GM23338 (cell line): ENCODE measurements at regions not wholly inside any gene's neighbourhood (a gene's known extent, or its start where the extent isn't known, plus 50 kb on each side); places are given as distances from the start of the nearest gene placed in this dataset.

Experiments used
- ATAC-seq: fragments of 200-7000 bp; cut with Tn5 transposase; 3 replicates; pipeline ENCODE4 v1.9.1; 2020
- DNase-seq: peaks from one replicate; pipeline ENCODE4 v3.0.0-alpha.2; 2015; ENCODE audit warnings: low spot score
- H2AFZ ChIP-seq: fragments of 200-600 bp; sonication (generic); 2 replicates; pipeline ENCODE4 v1.8.0; 2016; ENCODE audit warnings: antibody characterized with exemption, mild to moderate bottlenecking, moderate library complexity
- H3F3A ChIP-seq: fragments of 200-600 bp; sonication (generic); replicated peaks from 2 replicates; pipeline ENCODE4 v1.8.0; 2017; ENCODE audit warnings: antibody characterized with exemption, mixed run types, low read depth
- H3K27ac ChIP-seq: fragments of 200-600 bp; sonication (generic); 2 replicates; pipeline ENCODE4 v1.6.1; 2016; ENCODE audit warnings: low read depth
- H3K27me3 ChIP-seq: fragments of 200-600 bp; sonication (generic); 2 replicates; pipeline ENCODE4 v1.8.0; 2016; ENCODE audit warnings: mild to moderate bottlenecking, mixed run types, moderate library complexity; ENCODE audit not compliant: insufficient read depth
- H3K36me3 ChIP-seq: fragments of 200-600 bp; sonication (generic); 2 replicates; pipeline ENCODE4 v1.8.0; 2016; ENCODE audit warnings: mild to moderate bottlenecking; ENCODE audit not compliant: insufficient read depth
- H3K4me1 ChIP-seq: fragments of 200-600 bp; sonication (generic); 2 replicates; pipeline ENCODE4 v1.8.0; 2016; ENCODE audit warnings: mild to moderate bottlenecking, moderate library complexity; ENCODE audit not compliant: insufficient read depth
- H3K4me2 ChIP-seq: fragments of 200-600 bp; sonication (generic); 2 replicates; pipeline ENCODE4 v1.7.1; 2017; ENCODE audit warnings: mixed run types
- H3K4me3 ChIP-seq: fragments of 200-600 bp; sonication (generic); 2 replicates; pipeline ENCODE4 v1.6.1; 2016; ENCODE audit warnings: mixed run types
- H3K79me2 ChIP-seq: fragments of 200-600 bp; sonication (generic); replicated peaks from 2 replicates; pipeline ENCODE4 v1.8.0; 2017; ENCODE audit warnings: mild to moderate bottlenecking; ENCODE audit not compliant: insufficient read depth
- H3K9me2 ChIP-seq: fragments of 200-600 bp; sonication (generic); 2 replicates; pipeline ENCODE4 v1.8.0; 2017; ENCODE audit not compliant: insufficient read depth
- H4K20me1 ChIP-seq: fragments of 200-600 bp; sonication (generic); replicated peaks from 2 replicates; pipeline ENCODE4 v1.8.0; 2017; ENCODE audit warnings: mild to moderate bottlenecking; ENCODE audit not compliant: insufficient read depth
- H3K27ac Mint-ChIP-seq: 2 replicates; pipeline ENCODE4 v1.8.0; 2020; ENCODE audit warnings: inconsistent platforms, mild to moderate bottlenecking, moderate library complexity, mixed read lengths
- H3K27me3 Mint-ChIP-seq: 3 replicates; pipeline ENCODE4 v1.8.0; 2022; ENCODE audit warnings: low read depth, mild to moderate bottlenecking, moderate library complexity, mixed read lengths, inconsistent platforms; ENCODE audit not compliant: insufficient read depth, poor library complexity
- H3K36me3 Mint-ChIP-seq: 3 replicates; pipeline ENCODE4 v1.8.0; 2021; ENCODE audit warnings: low read depth, mild to moderate bottlenecking, inconsistent platforms, moderate library complexity, mixed read lengths
- H3K4me1 Mint-ChIP-seq: 3 replicates; pipeline ENCODE4 v1.8.0; 2020; ENCODE audit warnings: mild to moderate bottlenecking, inconsistent platforms, mixed read lengths
- H3K4me3 Mint-ChIP-seq: 3 replicates; pipeline ENCODE4 v1.8.0; 2021; ENCODE audit warnings: moderate library complexity, mild to moderate bottlenecking, inconsistent platforms, mixed read lengths
- H3K9me3 Mint-ChIP-seq: 3 replicates; pipeline ENCODE4 v1.8.0; 2020; ENCODE audit warnings: moderate library complexity, mild to moderate bottlenecking, inconsistent platforms, mixed read lengths
- CREB1 ChIP-seq: fragments of 250-450 bp; sonication (Bioruptor Pico); IDR thresholded peaks from 2 replicates; pipeline ENCODE4 v1.5.0; 2020; ENCODE audit warnings: low read depth, mild to moderate bottlenecking, moderate library complexity
- CTCF ChIP-seq, 2 experiments: fragments of 200-600 bp in 1 of 2; sonication (generic) in 1 of 2; conservative IDR thresholded peaks; 2 replicates each; pipeline versions ENCODE4 v1.5.1 to v1.6.1; 2016 to 2017; ENCODE audit warnings: antibody characterized with exemption in 2 of 2, low read depth in 2 of 2, mild to moderate bottlenecking in 2 of 2, moderate library complexity in 1 of 2
- ETS1 ChIP-seq: IDR thresholded peaks from 2 replicates; pipeline ENCODE4 v1.6.1; 2016; ENCODE audit warnings: antibody characterized with exemption
- EZH2 ChIP-seq: fragments of 200-600 bp; sonication (generic); IDR thresholded peaks from one replicate; pipeline ENCODE4 v1.8.0; 2017; ENCODE audit warnings: antibody characterized with exemption, mild to moderate bottlenecking, low read depth; ENCODE audit not compliant: unreplicated experiment
- EZH2phosphoT487 ChIP-seq: fragments of 200-600 bp; sonication (generic); IDR thresholded peaks from one replicate; pipeline ENCODE4 v1.8.1; 2018; ENCODE audit warnings: antibody characterized with exemption; ENCODE audit not compliant: unreplicated experiment
- JUNB ChIP-seq: IDR thresholded peaks from one replicate; pipeline ENCODE4 v1.6.1; 2016; ENCODE audit warnings: antibody characterized with exemption; ENCODE audit not compliant: unreplicated experiment
- NANOG ChIP-seq: IDR thresholded peaks from 2 replicates; pipeline ENCODE4 v1.6.1; 2016; ENCODE audit warnings: antibody characterized with exemption, borderline replicate concordance
- POLR2AphosphoS5 ChIP-seq: IDR thresholded peaks from 2 replicates; pipeline ENCODE4 v1.6.1; 2016; ENCODE audit warnings: antibody characterized with exemption, low read depth
- REST ChIP-seq: IDR thresholded peaks from one replicate; pipeline ENCODE4 v1.6.1; 2018; ENCODE audit warnings: antibody characterized with exemption; ENCODE audit not compliant: unreplicated experiment
- STAT1 ChIP-seq: IDR thresholded peaks from one replicate; pipeline ENCODE4 v1.6.1; 2016; ENCODE audit warnings: antibody characterized with exemption; ENCODE audit not compliant: unreplicated experiment
- ZNF114 ChIP-seq: fragments of 250-450 bp; sonication (Bioruptor Pico); IDR thresholded peaks from 2 replicates; pipeline ENCODE4 v1.5.0; 2020; ENCODE audit warnings: mild to moderate bottlenecking, moderate library complexity
- ZNF331 ChIP-seq: fragments of 250-450 bp; sonication (Bioruptor Pico); IDR thresholded peaks from 2 replicates; pipeline ENCODE4 v1.5.0; 2020; ENCODE audit warnings: low read depth, mild to moderate bottlenecking, moderate library complexity
- ZNF462 ChIP-seq: fragments of 250-450 bp; sonication (Bioruptor Pico); IDR thresholded peaks from 2 replicates; pipeline ENCODE4 v1.5.0; 2020; ENCODE audit warnings: mild to moderate bottlenecking, moderate library complexity

- H3F3A ChIP-seq, result no peaks in the 10 kb centered on the region
- DNase-seq, result no peak
- H3K36me3 ChIP-seq, result no peaks in the 10 kb centered on the region
- TF ChIP-seq ZNF462 (CRISPR knock-in tag), result no peak
- TF ChIP-seq ZNF331 (CRISPR knock-in tag), result no peak
- no peak for TF ChIP-seq NANOG
- TF ChIP-seq EZH2phosphoT487, result no peak
- no peak for TF ChIP-seq ETS1
- no peak for TF ChIP-seq REST
- TF ChIP-seq CTCF (conservative IDR thresholded peaks at IDR 0.05; ENCODE audit: low read depth in 2 of 2), result no peak
- no peak for TF ChIP-seq STAT1
- no peak for TF ChIP-seq ZNF114 (CRISPR knock-in tag)
- TF ChIP-seq JUNB, result no peak
- TF ChIP-seq POLR2AphosphoS5, result no peak
- no peak for TF ChIP-seq CREB1 (CRISPR knock-in tag)
- TF ChIP-seq EZH2, result no peak
- H3K27me3 Mint-ChIP-seq, result peaks cover 8% of the 10 kb centered on the region
- no peak overlapping the region for H3K4me2 ChIP-seq
- no peaks in the 10 kb centered on the region for H4K20me1 ChIP-seq
- H3K27ac ChIP-seq, result no peak overlapping the region
- no peak for ATAC-seq
- no peaks in the 10 kb centered on the region for H3K27me3 ChIP-seq
- H3K79me2 ChIP-seq, result no peaks in the 10 kb centered on the region
- no peak overlapping the region for H3K4me3 Mint-ChIP-seq
- no peak overlapping the region for H3K4me3 ChIP-seq
- H3K9me3 Mint-ChIP-seq, result no peaks in the 10 kb centered on the region
- no peaks in the 10 kb centered on the region for H3K9me2 ChIP-seq
- H3K27ac Mint-ChIP-seq, result no peak overlapping the region
- no peaks in the 10 kb centered on the region for H3K4me1 ChIP-seq
- H2AFZ ChIP-seq, result no peak overlapping the region
- peaks cover 15% of the 10 kb centered on the region; the same call in 2 of the 3 replicates for H3K4me1 Mint-ChIP-seq
- H3K36me3 Mint-ChIP-seq, result no peaks in the 10 kb centered on the region
Observed at GRCh38 chr15:70499791-70500190, 263.6 kb downstream of the UACA start.
